ENCODE measurements at regions not wholly inside any gene's neighbourhood (a gene's known extent, or its start where the extent isn't known, plus 50 kb on each side); places are given as distances from the start of the nearest gene placed in this dataset.

GRCh38 chr2:236657215-236657614 lies 87.6 kb downstream of the ACKR3 start:
- no peak for TF ChIP-seq CTCF (IDR thresholded peaks at IDR 0.05; ENCODE audit: low read depth, low read length)
- H3K27me3 ChIP-seq = no peaks in the 10 kb centered on the region
- no peak for DNase-seq (ENCODE audit: low read depth in 1 of 2, low spot score in 1 of 2)

GRCh38 chr2:236657801-236658200 lies 88.2 kb downstream of the ACKR3 start:
- no peak overlapping the region for H3K4me3 ChIP-seq
- no peak overlapping the region for H3K27ac ChIP-seq
- no peaks in the 10 kb centered on the region for H3K27me3 ChIP-seq
- no peaks in the 10 kb centered on the region for H3K9me3 ChIP-seq (ENCODE audit: low read depth)
- no peaks in the 10 kb centered on the region for H3K4me1 ChIP-seq (ENCODE audit: low read depth)
- H3K36me3 ChIP-seq = no peaks in the 10 kb centered on the region
- no peak for DNase-seq (ENCODE audit: low read depth in 1 of 2, low spot score in 1 of 2)
- no peak for TF ChIP-seq CTCF (IDR thresholded peaks at IDR 0.05; ENCODE audit: low read depth, low read length)

More at GRCh38 chr2:236657215-236657614, 87.6 kb downstream of the ACKR3 start:
- Histone ChIP-seq H3K27ac (no peak overlapping the region), H3K36me3 (no peaks in the 10 kb centered on the region), H3K9me3 (ENCODE audit: low read depth) (no peaks in the 10 kb centered on the region), H3K4me3 (no peak overlapping the region), H3K4me1 (ENCODE audit: low read depth) (no peaks in the 10 kb centered on the region)

- H3K4me1 ChIP-seq (ENCODE audit: low read depth) = no peaks in the 10 kb centered on the region
- no peak for DNase-seq (ENCODE audit: low read depth in 1 of 2, low spot score in 1 of 2)
- H3K27ac ChIP-seq = no peak overlapping the region
- no peaks in the 10 kb centered on the region for H3K9me3 ChIP-seq (ENCODE audit: low read depth)
- no peaks in the 10 kb centered on the region for H3K36me3 ChIP-seq
- TF ChIP-seq CTCF (IDR thresholded peaks at IDR 0.05; ENCODE audit: low read depth, low read length) = no peak
- no peak overlapping the region for H3K4me3 ChIP-seq
- no peaks in the 10 kb centered on the region for H3K27me3 ChIP-seq
Measured at GRCh38 chr2:236658974-236659757, 89.5 kb downstream of the ACKR3 start.

GRCh38 chr2:236659758-236660150 lies 90.1 kb downstream of the ACKR3 start:
- Histone ChIP-seq H3K27me3 (no peaks in the 10 kb centered on the region), H3K4me3 (no peak overlapping the region), H3K9me3 (ENCODE audit: low read depth) (no peaks in the 10 kb centered on the region), H3K36me3 (no peaks in the 10 kb centered on the region), H3K4me1 (ENCODE audit: low read depth) (no peaks in the 10 kb centered on the region), H3K27ac (no peak overlapping the region)
- peak in 1 of 2 donors; percentile 23 for DNase-seq (ENCODE audit: low read depth in 1 of 2, low spot score in 1 of 2)
- no peak for TF ChIP-seq CTCF (IDR thresholded peaks at IDR 0.05; ENCODE audit: low read depth, low read length)

GRCh38 chr2:236661061-236661761 lies 91.6 kb downstream of the ACKR3 start:
- Histone ChIP-seq H3K4me3 (no peak overlapping the region), H3K9me3 (ENCODE audit: low read depth) (no peaks in the 10 kb centered on the region), H3K27me3 (no peaks in the 10 kb centered on the region), H3K27ac (no peak overlapping the region), H3K4me1 (ENCODE audit: low read depth) (no peaks in the 10 kb centered on the region), H3K36me3 (no peaks in the 10 kb centered on the region)
- DNase-seq (ENCODE audit: low read depth in 1 of 2, low spot score in 1 of 2) = peak in 1 of 2 donors; percentile 56
- TF ChIP-seq CTCF (IDR thresholded peaks at IDR 0.05; ENCODE audit: low read depth, low read length) = no peak
